AG04449 (cell line): ENCODE measurements at regions not wholly inside any gene's neighbourhood (a gene's known extent, or its start where the extent isn't known, plus 50 kb on each side); places are given as distances from the start of the nearest gene placed in this dataset.

Source experiments
- CTCF ChIA-PET: fragments of 350-600 bp; formaldehyde crosslinking; extraction: SDS; loops from one replicate; lab custom pipeline; 2021; ENCODE audit warnings: antibody characterized with exemption; lab: Yijun Ruan, JAX
- POLR2A ChIA-PET: fragments of 400-600, 350-600 bp; formaldehyde crosslinking; extraction: SDS; loops from one replicate; lab custom pipeline; 2020; ENCODE audit warnings: antibody characterized with exemption, inconsistent platforms; lab: Yijun Ruan, JAX
- DNase-seq: peaks from one replicate; pipeline ENCODE4 v3.0.0-alpha.2; 2010; ENCODE audit warnings: low read depth, low spot score
- H3K4me3 ChIP-seq: 2 replicates; pipeline ENCODE4 v1.5.1; 2011; ENCODE audit warnings: low read depth, mild to moderate bottlenecking, control low read depth, low read length
- CTCF ChIP-seq: IDR thresholded peaks from one replicate; pipeline ENCODE4 v1.5.1; 2011; ENCODE audit warnings: mild to moderate bottlenecking, moderate library complexity, low read length, control low read depth, inconsistent platforms; ENCODE audit not compliant: insufficient read depth; ENCODE audit errors: missing control alignments

GRCh38 chr6:45816674-45817297 lies 198.9 kb downstream of the CLIC5 start:
- peak; percentile 77 for DNase-seq
- POLR2A ChIA-PET = interaction anchor here (0.7 kb wide), 1 partner anchor 312 kb away, joined by 3 read pairs; no protein-coding TSS in a partner anchor
- TF ChIP-seq CTCF = no peak
- CTCF ChIA-PET = no interaction called here
- no peak overlapping the region for H3K4me3 ChIP-seq

GRCh38 chr6:45815466-45816125 lies 200.1 kb downstream of the CLIC5 start:
- no peak for DNase-seq
- no peak overlapping the region for H3K4me3 ChIP-seq
- POLR2A ChIA-PET = no interaction called here
- no peak for TF ChIP-seq CTCF
- CTCF ChIA-PET = interaction anchor here (1.4 kb wide), 1 partner anchor 14 kb away, joined by 3 read pairs; no protein-coding TSS in a partner anchor

GRCh38 chr6:45814772-45815171 lies 200.9 kb downstream of the CLIC5 start:
- no peak for DNase-seq
- CTCF ChIA-PET = interaction anchor here (1.0 to 1.4 kb wide), 2 partner anchors 15 to 19 kb away, joined by 3 to 4 read pairs; no protein-coding TSS in a partner anchor
- H3K4me3 ChIP-seq = no peak overlapping the region
- POLR2A ChIA-PET = no interaction called here
- TF ChIP-seq CTCF = no peak

- TF ChIP-seq CTCF = no peak
- CTCF ChIA-PET = interaction anchor here (1.4 to 1.8 kb wide), 3 partner anchors 16 to 1338 kb away, joined by 3 to 4 read pairs (median 3); no protein-coding TSS in a partner anchor
- POLR2A ChIA-PET = no interaction called here
- no peak overlapping the region for H3K4me3 ChIP-seq
- no peak for DNase-seq
Measured at GRCh38 chr6:45813943-45814342, 201.7 kb downstream of the CLIC5 start.

GRCh38 chr6:45812922-45813321 lies 202.7 kb downstream of the CLIC5 start:
- DNase-seq = no peak
- TF ChIP-seq CTCF = no peak
- ChIA-PET CTCF (interaction anchor here (1.2 to 1.8 kb wide), 3 partner anchors 17 to 1337 kb away, joined by 3 to 4 read pairs (median 3); no protein-coding TSS in a partner anchor), POLR2A (no interaction called here)
- no peak overlapping the region for H3K4me3 ChIP-seq

- POLR2A ChIA-PET = no interaction called here
- CTCF ChIA-PET = interaction anchor here (1.1 to 1.3 kb wide), 2 partner anchors 94 to 1334 kb away, joined by 3 to 4 read pairs; no protein-coding TSS in a partner anchor
- H3K4me3 ChIP-seq = no peak overlapping the region
Measured at GRCh38 chr6:45808917-45809316, 206.7 kb downstream of the CLIC5 start.

More at GRCh38 chr6:45808917-45809316, 206.7 kb downstream of the CLIC5 start:
- no peak for DNase-seq
- TF ChIP-seq CTCF = no peak
